ENCODE measurements at regions not wholly inside any gene's neighbourhood (a gene's known extent, or its start where the extent isn't known, plus 50 kb on each side); places are given as distances from the start of the nearest gene placed in this dataset.

- DNase-seq (ENCODE audit: insufficient read length, low spot score): no peak
- no peak for FAIRE-seq
These were observed 269.9 kb upstream of the PITRM1 start for GRCh38 chr10:3442451-3442990.

DNA sequence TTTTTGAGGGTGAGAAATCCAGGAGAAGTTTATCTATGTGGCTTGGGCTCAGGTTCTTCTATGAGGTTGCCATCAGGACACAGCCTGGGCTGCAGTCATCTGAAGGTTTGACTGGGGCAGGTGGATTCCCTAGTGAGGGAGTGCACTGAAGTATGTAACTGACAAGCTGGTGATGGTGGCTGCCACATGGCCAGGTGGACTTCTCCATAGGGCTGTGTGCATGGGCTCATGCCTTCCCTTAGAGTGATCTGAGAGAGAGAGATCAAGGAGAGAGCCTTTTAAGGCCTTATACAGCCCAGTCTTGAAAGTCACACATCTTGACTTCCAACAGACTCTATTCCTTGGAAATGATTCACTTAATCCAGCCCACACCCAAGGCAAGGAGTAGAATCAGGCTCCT, 266.6 kb upstream of the PITRM1 start:
- no peak for DNase-seq (ENCODE audit: insufficient read length, low spot score)
- FAIRE-seq: no peak

GRCh38 chr10:3438606-3439005, 266.0 kb upstream of the PITRM1 start:
- FAIRE-seq (no peak), DNase-seq (ENCODE audit: insufficient read length, low spot score) (no peak)

DNA sequence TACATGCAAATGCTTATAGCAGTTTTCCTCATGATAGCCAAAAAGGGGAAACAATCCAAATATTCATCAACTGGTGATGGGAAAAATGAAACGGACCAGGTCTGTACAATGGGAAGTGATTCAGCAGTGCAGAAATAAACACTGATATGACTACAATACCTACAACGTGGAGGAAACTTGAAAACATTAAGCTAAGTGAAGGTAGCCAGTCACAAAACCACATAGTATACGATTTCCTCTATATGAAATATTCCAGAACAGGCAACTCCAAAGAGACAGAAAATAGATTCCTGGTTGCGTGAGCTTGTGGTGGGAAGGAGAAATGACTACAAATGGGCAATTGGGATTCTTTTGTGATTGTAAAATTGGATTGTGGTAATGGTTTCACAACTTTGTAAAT, 263.1 kb upstream of the PITRM1 start:
- FAIRE-seq (no peak), DNase-seq (ENCODE audit: insufficient read length, low spot score) (no peak)

GRCh38 chr10:3433988-3434387, 261.4 kb upstream of the PITRM1 start:
- no peak for FAIRE-seq

GRCh38 chr10:3433131-3433530, 260.5 kb upstream of the PITRM1 start:
- FAIRE-seq: no peak
- no peak for DNase-seq (ENCODE audit: insufficient read length, low spot score)

More at GRCh38 chr10:3433988-3434387, 261.4 kb upstream of the PITRM1 start:
- DNase-seq (ENCODE audit: insufficient read length, low spot score): no peak

- DNase-seq (ENCODE audit: insufficient read length, low spot score): no peak
- FAIRE-seq: no peak
These were observed 259.7 kb upstream of the PITRM1 start for GRCh38 chr10:3432081-3432825.

GRCh38 chr10:3430501-3430900, 257.9 kb upstream of the PITRM1 start:
- FAIRE-seq: no peak
- no peak for DNase-seq (ENCODE audit: insufficient read length, low spot score)

DNA sequence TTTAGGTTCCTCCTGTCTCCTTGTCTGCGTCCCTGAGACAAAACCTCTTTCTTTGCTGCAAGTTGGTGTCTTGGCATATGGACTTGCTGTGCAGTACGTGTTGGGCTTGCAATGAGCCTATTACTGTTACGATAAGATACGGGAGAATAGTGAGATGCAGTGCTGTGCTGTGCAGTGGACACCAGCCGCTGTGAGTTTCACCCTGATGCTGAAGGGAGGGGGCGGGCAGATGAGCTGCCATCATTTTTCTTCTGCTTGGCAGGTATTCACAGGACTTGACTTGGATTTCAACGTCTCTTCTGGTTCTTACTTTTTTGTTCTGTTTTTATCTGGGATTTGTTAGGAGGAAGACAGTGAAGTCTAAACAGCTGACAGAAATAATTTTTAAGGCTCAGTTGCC, 257.1 kb upstream of the PITRM1 start:
- DNase-seq (ENCODE audit: insufficient read length, low spot score): no peak
- FAIRE-seq: no peak

- DNase-seq (ENCODE audit: insufficient read length, low spot score) (no peak), FAIRE-seq (no peak)
These were observed 256.2 kb upstream of the PITRM1 start for GRCh38 chr10:3428826-3429225.

- FAIRE-seq: no peak
- DNase-seq (ENCODE audit: insufficient read length, low spot score): no peak
These were observed 255.4 kb upstream of the PITRM1 start for GRCh38 chr10:3427950-3428354.

DNA sequence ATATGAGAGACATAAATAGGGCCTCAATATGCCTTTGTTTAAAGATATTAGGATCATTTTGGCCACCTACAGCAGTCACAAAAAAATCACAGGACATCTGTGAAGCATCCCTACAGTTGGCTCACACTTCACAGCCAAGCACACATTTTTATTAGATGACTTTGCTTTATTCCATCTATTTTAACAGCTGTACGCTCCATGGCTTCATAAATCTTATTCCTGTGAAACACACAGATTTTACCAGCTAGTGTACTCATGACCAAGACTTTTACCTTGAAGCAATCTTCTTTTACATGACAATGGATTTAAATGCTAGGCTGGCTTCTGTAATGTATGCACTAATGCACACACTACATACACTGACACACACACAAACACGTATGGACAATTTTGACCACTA, 254.8 kb upstream of the PITRM1 start:
- no peak for DNase-seq (ENCODE audit: insufficient read length, low spot score)
- no peak for FAIRE-seq

DNA sequence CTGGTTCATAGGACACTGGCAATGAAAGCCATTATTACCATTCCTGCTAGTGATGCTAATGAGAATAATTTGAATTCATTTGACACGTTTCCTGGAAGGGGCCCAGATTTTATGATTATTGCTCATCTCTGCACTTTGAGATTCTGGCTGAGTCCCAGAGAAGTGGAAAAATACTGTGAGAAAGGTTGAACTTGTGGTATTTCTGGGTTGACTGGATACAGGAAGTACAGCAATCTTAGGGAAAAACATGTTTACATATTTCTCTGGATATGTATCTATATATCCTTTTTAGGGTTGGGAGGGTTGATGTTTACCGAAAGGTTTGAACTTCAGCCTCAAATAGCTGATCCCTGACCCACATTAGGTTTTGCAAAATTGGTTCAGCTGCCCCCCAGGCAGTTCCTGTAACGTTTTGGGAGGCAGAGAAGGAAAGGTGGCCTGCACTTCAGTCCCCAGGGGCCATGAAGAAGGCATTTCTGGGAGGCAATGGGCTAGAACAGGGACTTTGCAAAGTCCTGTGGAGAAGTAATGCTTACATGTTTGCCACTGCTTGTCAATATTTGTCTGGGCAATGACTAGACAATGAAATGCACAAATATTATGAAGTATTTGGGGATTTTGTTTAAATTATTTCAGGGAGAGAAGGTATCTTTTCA, 253.7 kb upstream of the PITRM1 start:
- DNase-seq (ENCODE audit: insufficient read length, low spot score) (peak; percentile 15), FAIRE-seq (no peak)

- FAIRE-seq (no peak), DNase-seq (ENCODE audit: insufficient read length, low spot score) (no peak)
These were observed 253.1 kb upstream of the PITRM1 start for GRCh38 chr10:3425716-3426115.

GRCh38 chr10:3425261-3425660, 252.7 kb upstream of the PITRM1 start:
- DNase-seq (ENCODE audit: insufficient read length, low spot score): no peak

DNA sequence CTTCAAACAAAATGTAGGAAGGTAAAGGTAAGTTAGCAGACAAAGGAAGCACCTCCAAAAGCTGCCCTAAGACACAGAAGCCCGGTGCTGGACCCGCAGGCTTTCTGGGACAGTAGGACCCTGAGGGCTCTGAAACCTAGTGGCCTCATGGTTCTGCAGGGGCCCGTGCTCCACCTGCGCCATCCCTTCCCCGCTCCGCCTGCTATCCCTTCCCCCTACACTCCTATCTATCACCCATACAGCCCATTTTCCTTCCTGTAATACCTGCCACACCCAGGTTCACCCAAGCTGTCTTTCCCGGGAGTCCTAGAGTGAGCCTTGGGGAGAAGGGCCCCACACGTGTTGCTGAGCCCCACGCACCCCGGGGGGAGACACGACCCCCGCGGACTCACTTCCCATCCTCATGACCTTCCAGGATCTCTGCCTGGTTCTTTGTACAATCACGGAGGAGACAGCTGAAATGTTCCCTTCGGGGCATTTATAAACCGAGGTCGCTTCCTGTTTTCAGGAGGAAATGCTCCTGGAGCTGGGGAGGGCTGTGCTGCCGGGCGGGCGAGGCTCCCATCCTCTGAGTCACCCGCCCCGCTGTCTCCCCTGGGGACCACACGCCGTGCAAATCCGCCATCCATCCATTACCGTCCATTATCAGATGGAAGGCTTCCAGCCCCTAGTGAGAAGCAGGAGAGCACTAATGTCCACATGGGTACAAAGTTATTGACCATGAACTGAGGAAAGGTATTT, 251.7 kb upstream of the PITRM1 start:
- FAIRE-seq: peak; percentile 77
- DNase-seq (ENCODE audit: insufficient read length, low spot score): peak; percentile 76

More at GRCh38 chr10:3425261-3425660, 252.7 kb upstream of the PITRM1 start:
- FAIRE-seq: no peak

GRCh38 chr10:3423384-3423783, 250.8 kb upstream of the PITRM1 start:
- no peak for FAIRE-seq
- no peak for DNase-seq (ENCODE audit: insufficient read length, low spot score)

GRCh38 chr10:3422282-3422681, 249.7 kb upstream of the PITRM1 start:
- FAIRE-seq (no peak), DNase-seq (ENCODE audit: insufficient read length, low spot score) (no peak)

DNA sequence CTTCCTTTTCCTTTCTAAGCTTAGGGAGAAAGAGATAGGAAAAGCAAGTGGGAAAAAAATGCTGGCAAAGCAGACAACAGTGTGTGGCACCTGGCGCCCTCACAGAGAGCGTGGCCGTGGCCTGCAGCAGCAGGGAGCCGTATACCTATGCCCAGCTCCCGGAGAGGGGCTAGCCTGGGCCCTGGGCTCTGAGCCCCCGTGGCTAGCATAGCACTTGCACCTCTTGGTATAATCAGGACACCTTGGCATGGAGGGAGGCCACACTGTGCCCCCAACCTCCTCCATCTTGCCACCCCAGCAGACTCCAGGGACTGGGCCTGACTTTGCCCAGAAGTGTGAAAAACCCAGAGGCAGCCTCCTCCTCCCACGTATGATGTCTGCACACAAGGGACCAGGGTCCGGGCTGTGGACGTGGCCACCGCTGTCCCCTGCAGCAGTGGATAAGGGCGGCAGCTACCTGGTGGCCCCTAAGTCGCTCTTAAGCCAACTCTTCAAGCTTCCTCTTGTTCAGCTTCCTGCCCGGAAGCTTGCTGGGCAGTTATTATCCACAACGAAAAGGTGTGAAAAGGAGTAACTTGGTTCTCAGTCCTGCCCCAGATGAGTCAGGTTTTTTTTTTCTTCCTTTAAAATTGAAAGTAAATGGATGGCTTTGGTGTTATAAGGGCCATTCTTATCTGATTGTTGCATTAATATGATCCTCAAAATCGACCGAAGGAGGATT, 249.1 kb upstream of the PITRM1 start:
- no peak for FAIRE-seq
- DNase-seq (ENCODE audit: insufficient read length, low spot score): no peak

DNA sequence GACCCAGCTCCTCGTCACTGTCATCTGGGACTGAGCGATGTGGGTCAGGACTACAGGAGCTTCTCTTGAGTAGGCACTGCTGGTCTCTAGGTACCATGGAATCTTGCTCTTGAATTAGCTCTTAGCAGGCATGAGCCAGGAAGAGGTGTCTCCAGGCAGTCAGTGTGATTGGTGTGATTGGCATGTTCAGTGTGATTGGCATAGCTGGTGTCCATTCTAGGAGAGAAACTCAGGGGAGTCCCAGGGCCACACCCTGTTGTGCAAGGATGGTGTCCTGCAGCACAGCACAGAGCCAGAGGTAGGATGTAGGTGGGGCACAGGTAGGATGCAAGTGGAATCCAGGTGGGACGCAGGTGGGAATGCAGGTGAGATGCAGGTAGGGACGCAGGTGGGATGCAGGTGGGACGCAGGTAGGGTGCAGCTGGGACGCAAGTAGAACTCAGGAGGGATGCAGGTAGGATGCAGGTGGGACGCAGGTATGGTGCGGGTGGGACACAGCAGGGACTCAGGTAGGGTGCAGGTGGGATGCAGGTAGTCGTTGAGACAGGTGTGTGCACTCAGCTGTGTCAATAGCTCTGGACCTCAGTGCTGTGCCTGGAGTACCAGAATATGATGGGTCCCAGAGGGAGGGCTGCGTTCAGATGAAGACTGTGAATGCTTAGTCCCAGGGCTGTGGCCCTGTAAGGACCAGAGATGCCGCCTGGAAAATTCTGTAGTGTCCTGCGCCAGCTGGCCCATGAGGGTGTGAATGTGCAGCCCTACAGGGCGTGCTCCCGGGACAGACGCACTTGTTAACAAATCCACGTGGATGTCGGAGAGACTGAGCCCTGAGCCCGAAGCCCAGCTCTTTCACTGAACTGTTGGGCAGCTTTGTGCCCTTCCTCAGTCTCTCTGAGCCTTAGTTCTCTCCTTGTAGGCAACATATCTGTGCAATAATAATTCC, 248.2 kb upstream of the PITRM1 start:
- FAIRE-seq (no peak), DNase-seq (ENCODE audit: insufficient read length, low spot score) (no peak)
